B cell (primary cell): ENCODE measurements at regions not wholly inside any gene's neighbourhood (a gene's known extent, or its start where the extent isn't known, plus 50 kb on each side); places are given as distances from the start of the nearest gene placed in this dataset.

Experiments
- CTCF ChIP-seq: fragments of 200-600 bp; IDR thresholded peaks from one replicate; pipeline ENCODE4 v1.8.0; 2022; ENCODE audit warnings: antibody characterized with exemption, mild to moderate bottlenecking
- EZH2 ChIP-seq: IDR thresholded peaks from 2 replicates; pipeline ENCODE4 v1.6.1; 2012; ENCODE audit warnings: borderline replicate concordance, low read depth, mild to moderate bottlenecking, moderate library complexity, low read length; ENCODE audit not compliant: insufficient read depth, poor library complexity, severe bottlenecking

GRCh38 chr18:75880925-75881504 is 453.5 kb upstream of the SMIM21 start:
- TF ChIP-seq CTCF: no peak
- no peak for TF ChIP-seq EZH2
